OCI-LY3 (cell line): ENCODE measurements at regions not wholly inside any gene's neighbourhood (a gene's known extent, or its start where the extent isn't known, plus 50 kb on each side); places are given as distances from the start of the nearest gene placed in this dataset.

ENCODE experiments used
- EZH2phosphoT487 ChIP-seq: fragments of 200-600 bp; shearing (Covaris generic); IDR thresholded peaks from 2 replicates; pipeline ENCODE4 v1.6.1; 2018; ENCODE audit warnings: antibody characterized with exemption, mixed run types, low read depth
- TF ChIP-seq, protein P1 (sequence below): fragments of 200-600, 300-600 bp; sonication (generic); IDR thresholded peaks from 2 replicates; pipeline ENCODE4 v1.5.1; 2014; ENCODE audit warnings: antibody characterized with exemption, low read length, low read depth

DNA sequence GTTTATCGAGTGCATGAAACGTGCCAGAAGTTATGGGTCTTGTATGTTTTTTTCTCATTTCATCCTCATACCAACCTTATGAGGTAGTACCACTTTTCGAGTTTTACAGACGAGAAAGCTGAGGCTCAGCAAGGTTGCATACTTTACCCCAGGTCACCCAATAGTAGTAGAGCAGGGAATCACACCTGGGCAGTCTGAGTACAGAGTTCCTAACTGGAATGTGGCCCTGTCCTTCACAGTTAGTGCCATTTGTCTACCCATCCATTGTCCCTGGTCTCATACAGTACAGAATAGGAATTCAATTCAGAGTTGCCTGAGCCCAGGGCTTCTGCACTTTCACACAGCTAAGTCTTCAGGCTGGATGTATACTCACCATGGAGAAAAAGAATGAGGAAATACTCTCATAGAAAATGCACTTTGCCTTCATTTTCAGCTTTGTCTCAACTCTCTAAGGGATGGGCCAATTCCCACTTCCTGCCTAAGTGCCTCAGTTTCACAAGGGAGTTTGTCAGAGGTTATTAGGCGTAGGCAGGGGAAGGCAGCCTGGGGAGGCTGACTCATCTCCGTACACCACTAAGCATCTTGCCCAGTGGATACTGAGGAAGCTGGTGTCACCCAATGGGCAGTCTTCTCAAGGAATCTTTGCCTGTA lies 93.2 kb downstream of the TMEM212 start:
- TF ChIP-seq, protein P1, sequence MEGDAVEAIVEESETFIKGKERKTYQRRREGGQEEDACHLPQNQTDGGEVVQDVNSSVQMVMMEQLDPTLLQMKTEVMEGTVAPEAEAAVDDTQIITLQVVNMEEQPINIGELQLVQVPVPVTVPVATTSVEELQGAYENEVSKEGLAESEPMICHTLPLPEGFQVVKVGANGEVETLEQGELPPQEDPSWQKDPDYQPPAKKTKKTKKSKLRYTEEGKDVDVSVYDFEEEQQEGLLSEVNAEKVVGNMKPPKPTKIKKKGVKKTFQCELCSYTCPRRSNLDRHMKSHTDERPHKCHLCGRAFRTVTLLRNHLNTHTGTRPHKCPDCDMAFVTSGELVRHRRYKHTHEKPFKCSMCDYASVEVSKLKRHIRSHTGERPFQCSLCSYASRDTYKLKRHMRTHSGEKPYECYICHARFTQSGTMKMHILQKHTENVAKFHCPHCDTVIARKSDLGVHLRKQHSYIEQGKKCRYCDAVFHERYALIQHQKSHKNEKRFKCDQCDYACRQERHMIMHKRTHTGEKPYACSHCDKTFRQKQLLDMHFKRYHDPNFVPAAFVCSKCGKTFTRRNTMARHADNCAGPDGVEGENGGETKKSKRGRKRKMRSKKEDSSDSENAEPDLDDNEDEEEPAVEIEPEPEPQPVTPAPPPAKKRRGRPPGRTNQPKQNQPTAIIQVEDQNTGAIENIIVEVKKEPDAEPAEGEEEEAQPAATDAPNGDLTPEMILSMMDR = no peak
- no peak for TF ChIP-seq EZH2phosphoT487
